ENCODE measurements at regions not wholly inside any gene's neighbourhood (a gene's known extent, or its start where the extent isn't known, plus 50 kb on each side); places are given as distances from the start of the nearest gene placed in this dataset.

DNA sequence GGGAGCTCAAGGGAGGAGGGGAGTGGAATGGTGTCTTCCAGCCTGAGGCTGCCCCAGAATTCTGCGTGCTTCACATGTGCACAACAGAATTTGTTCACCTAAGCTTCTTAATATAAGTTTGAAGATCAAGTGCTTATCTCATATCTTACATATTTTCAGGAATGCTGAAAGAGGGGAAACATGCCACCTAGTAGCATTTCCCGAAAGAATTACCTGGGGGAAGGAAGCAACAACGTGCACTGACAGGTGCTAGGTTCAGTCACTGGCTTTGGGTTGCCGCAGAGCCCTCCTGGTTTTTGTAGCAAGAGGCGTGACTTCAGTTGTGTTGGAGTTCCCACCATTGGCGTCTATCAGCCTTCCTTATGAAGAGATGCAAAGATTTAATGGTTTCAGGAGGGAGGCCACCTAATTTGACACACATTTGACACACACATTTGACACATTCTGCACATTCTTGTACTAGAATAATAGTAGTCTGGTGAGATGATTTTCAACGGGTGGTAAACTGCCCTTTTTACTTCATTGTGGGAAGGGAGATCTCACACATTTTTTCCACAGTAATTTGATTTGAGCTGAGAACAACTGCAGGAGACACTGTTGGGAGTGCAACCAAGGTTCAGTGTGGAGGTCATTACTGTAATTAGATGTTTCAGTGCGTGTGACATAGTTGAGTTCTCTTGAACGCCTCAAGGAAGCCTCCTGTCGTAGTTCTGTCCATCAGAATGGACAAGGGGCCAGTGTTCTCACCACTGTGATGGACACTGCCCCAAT lies 481.3 kb downstream of the CCDC171 start:
- Histone ChIP-seq H3K9me3 (ENCODE audit: control insufficient read depth, low read length) (peaks cover 5% of the 10 kb centered on the region), H3K36me3 (ENCODE audit: control insufficient read depth, insufficient read depth, low read length) (no peaks in the 10 kb centered on the region), H3K4me1 (ENCODE audit: control insufficient read depth, insufficient read depth, low read length, poor library complexity, severe bottlenecking) (peaks cover 12% of the 10 kb centered on the region), H3K4me3 (ENCODE audit: extremely low read depth, insufficient read depth, low read length, poor library complexity, severe bottlenecking) (no peak overlapping the region), H3K27ac (ENCODE audit: low read depth, low read length, severe bottlenecking) (no peak overlapping the region)
- WGBS, 2 experiments (ENCODE audit: insufficient coverage in 2 of 2): 93 to 96% methylated on average over 7 of the region's 10 CpGs

DNA sequence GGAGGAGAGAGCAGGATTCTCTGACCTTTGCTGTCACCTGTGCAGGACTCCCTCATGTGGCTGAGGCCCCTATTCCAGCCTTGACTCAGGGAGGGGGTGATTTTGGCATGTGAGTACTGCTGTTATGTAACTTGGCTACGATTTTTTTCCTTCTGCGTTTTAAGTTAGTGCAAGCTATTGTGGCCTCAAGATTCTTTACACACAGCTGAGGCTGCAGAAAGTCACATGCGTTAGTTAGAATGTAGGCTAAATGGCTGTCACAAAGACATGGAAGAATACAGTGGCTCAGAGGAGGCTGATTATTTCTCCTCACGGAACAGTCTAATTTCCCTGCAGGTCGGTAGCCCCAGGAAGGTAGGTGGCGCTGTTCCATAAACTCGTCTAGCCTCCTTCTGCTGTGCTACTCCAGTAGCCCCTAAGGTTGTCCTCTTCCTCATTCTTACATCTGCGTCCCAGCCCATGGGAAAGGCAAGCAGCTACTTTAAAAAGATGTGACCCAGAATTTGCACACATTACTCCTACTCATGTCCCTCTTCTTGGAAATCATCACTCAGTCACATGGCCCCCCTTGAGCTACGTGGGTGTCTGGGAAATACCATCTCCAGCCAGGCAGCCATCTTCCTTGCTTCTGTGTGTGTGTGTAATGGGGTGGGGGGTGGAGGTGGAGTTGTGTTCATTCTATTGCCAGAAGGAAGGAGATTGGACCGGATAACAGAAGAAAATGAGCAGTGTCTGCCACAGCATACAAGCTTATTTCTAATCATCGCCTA lies 486.6 kb downstream of the CCDC171 start:
- Histone ChIP-seq H3K9me3 (ENCODE audit: control insufficient read depth, low read length) (no peaks in the 10 kb centered on the region), H3K36me3 (ENCODE audit: control insufficient read depth, insufficient read depth, low read length) (no peaks in the 10 kb centered on the region), H3K4me3 (ENCODE audit: extremely low read depth, insufficient read depth, low read length, poor library complexity, severe bottlenecking) (no peak overlapping the region), H3K27ac (ENCODE audit: low read depth, low read length, severe bottlenecking) (peak overlapping the region; percentile 3), H3K4me1 (ENCODE audit: control insufficient read depth, insufficient read depth, low read length, poor library complexity, severe bottlenecking) (no peaks in the 10 kb centered on the region)
- 69 to 70% methylated on average over 6 to 9 of the region's 11 CpGs for WGBS, 2 experiments (ENCODE audit: insufficient coverage in 2 of 2)

DNA sequence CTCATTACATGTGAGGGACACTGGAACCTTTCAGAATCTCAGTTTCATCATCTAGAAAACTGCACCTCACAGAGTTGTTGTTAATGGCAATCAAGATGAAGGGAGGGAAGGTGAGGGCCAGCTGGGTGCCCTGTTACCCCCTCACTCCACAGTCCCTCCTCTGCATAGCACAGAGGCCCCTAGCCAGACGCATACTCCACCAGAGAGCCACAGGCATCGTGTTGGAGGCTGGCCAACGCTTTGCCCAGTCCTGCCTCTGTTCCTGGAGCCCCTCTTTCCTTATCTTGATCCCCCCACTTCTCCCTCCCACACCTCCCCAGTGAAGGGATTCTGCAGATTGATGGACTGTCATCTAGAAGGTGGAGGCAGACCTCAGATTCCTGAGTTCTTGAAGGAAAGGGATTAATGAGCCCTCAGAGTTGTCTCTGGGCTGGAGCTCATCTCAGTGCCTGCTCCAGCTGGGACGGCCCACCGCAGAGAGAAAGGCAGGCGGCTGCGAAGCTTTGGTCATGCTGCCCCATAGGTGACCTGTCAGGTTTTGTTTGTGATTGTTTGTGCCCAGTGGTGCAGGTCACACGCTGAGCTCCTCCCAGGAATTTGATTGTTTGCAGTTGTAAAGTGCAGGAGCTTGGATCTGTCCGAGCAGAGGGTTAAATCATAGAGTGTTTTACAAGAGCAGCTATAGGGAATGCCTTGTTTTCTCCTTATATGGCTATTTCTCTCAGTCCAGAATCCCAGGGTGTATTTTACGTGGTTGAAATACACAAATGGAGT lies 487.3 kb downstream of the CCDC171 start:
- Histone ChIP-seq H3K27ac (ENCODE audit: low read depth, low read length, severe bottlenecking) (peak overlapping the region; percentile 3), H3K4me3 (ENCODE audit: extremely low read depth, insufficient read depth, low read length, poor library complexity, severe bottlenecking) (no peak overlapping the region), H3K36me3 (ENCODE audit: control insufficient read depth, insufficient read depth, low read length) (no peaks in the 10 kb centered on the region), H3K9me3 (ENCODE audit: control insufficient read depth, low read length) (no peaks in the 10 kb centered on the region), H3K4me1 (ENCODE audit: control insufficient read depth, insufficient read depth, low read length, poor library complexity, severe bottlenecking) (no peaks in the 10 kb centered on the region)
- WGBS, 2 experiments (ENCODE audit: insufficient coverage in 2 of 2): 10 to 43% methylated on average over 3 to 8 of the region's 10 CpGs

DNA sequence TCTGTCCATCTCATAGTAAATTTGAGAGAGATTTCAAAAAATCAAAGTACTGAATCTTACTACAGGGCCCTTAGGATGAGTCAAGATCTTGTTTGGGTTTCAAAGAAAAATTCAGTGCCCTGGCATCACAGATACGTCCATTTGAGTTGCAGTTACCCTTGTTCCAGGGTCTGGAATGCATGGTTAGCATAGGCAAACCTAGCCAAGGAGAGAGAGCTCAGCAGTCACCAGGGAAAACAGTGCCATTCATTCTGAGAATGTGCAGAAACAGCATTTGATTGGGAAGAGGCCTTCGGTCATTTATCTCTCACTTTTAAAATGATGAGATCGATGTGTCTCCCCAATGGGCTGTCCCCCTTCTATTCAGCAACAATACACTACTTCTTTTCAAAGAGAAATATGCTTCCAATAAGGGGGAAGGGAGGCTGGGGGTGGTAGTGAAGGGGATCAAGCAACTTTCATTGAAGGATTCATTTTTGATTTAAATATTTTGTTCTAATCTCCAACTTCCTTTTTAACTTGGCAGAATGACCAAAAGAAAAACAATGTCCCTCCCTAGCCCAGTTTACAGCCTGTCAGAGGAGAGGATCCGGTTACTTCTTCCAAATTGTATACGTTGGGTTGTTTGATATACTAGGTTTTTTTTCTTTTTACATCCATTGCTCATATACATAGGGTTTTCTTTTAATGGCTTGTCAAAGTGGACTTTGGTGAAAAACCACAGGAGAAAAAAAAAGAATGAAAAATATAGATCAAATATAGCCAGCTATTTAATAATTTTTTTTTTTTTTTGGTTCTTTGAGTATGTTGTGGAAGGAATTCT lies 491.1 kb downstream of the CCDC171 start:
- WGBS, 2 experiments (ENCODE audit: insufficient coverage in 2 of 2): 80 to 86% methylated on average over 1 of the region's 5 CpGs
- Histone ChIP-seq H3K27ac (ENCODE audit: low read depth, low read length, severe bottlenecking) (no peak overlapping the region), H3K36me3 (ENCODE audit: control insufficient read depth, insufficient read depth, low read length) (no peaks in the 10 kb centered on the region)

DNA sequence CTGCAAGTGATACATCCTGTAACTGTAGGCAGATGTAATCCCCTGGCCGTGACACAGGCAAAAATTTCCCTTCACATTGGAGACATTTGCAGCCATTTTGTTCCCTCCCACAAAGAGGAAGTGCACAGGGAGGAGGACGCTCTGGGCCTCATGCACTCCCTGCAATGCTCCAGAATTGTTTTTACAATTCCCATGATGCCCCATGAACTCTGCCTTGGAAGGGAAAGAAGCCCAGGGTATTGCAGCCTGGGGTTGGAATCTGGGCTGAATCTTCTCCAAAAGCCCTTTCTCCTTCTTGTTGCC lies 491.7 kb downstream of the CCDC171 start:
- no peak overlapping the region for H3K27ac ChIP-seq (ENCODE audit: low read depth, low read length, severe bottlenecking)
- H3K9me3 ChIP-seq (ENCODE audit: control insufficient read depth, low read length): no peaks in the 10 kb centered on the region
- WGBS, 2 experiments (ENCODE audit: insufficient coverage in 2 of 2): 80% methylated on average over 1 of the region's 2 CpGs; no CpG with 5 or more reads in 1 of the 2 experiments
- H3K4me1 ChIP-seq (ENCODE audit: control insufficient read depth, insufficient read depth, low read length, poor library complexity, severe bottlenecking): no peaks in the 10 kb centered on the region
- no peak overlapping the region for H3K4me3 ChIP-seq (ENCODE audit: extremely low read depth, insufficient read depth, low read length, poor library complexity, severe bottlenecking)
- H3K36me3 ChIP-seq (ENCODE audit: control insufficient read depth, insufficient read depth, low read length): no peaks in the 10 kb centered on the region

More for the DNA sequence above, 491.1 kb downstream of the CCDC171 start:
- Histone ChIP-seq H3K9me3 (ENCODE audit: control insufficient read depth, low read length) (no peaks in the 10 kb centered on the region), H3K4me3 (ENCODE audit: extremely low read depth, insufficient read depth, low read length, poor library complexity, severe bottlenecking) (no peak overlapping the region), H3K4me1 (ENCODE audit: control insufficient read depth, insufficient read depth, low read length, poor library complexity, severe bottlenecking) (no peaks in the 10 kb centered on the region)

DNA sequence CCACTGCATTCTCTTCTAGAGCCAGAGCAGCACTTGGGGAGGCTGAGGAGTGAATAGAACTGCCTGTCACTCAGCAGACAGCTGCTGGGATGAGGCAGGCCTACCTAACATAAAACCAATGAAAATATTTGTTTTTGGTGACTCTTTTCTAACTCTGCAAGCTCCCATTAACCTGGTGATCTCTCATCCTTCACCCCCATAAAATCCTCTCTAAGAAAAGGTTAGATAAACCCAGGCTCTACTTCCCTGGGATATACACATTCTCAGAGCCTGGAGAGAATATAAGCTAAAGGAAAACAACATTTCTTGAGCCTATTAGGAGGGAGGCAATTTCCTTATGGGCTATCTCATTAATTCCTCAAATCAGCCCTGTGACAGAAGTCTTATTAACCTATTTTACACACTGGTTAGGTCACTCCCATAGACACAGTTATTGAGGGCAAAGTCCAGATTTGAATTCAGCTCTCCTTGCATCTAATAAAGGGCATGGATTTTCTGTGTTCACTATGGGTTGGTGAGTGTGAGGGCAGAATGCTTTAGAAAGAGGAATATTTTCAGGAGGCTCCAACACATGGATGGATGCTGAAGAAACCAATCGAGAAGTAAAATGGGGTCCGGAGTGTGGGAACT lies 492.9 kb downstream of the CCDC171 start:
- Histone ChIP-seq H3K9me3 (ENCODE audit: control insufficient read depth, low read length) (no peaks in the 10 kb centered on the region), H3K4me3 (ENCODE audit: extremely low read depth, insufficient read depth, low read length, poor library complexity, severe bottlenecking) (no peak overlapping the region), H3K36me3 (ENCODE audit: control insufficient read depth, insufficient read depth, low read length) (no peaks in the 10 kb centered on the region), H3K27ac (ENCODE audit: low read depth, low read length, severe bottlenecking) (no peak overlapping the region), H3K4me1 (ENCODE audit: control insufficient read depth, insufficient read depth, low read length, poor library complexity, severe bottlenecking) (no peaks in the 10 kb centered on the region)
- WGBS, 2 experiments (ENCODE audit: insufficient coverage in 2 of 2): 88 to 93% methylated on average over 2 of the region's 2 CpGs

DNA sequence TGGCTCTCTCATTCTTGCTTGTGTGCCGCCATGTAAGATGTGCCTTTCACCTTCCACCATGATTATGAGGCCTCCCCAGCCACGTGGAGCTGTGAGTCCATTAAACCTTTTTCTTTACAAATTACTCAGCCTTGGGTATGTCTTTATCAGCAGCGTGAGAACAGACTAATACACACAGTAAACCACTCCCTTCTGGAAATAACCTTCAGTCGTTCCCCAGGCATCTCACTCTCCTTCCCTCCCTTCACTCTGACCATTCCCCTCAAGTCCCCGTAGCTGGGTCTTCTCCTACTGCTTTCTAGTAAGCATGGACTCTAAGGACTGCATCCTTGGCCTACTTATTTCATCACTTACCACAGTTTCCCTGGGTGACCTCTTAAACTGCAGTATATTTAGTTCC lies 493.9 kb downstream of the CCDC171 start:
- Histone ChIP-seq H3K27ac (ENCODE audit: low read depth, low read length, severe bottlenecking) (no peak overlapping the region), H3K4me1 (ENCODE audit: control insufficient read depth, insufficient read depth, low read length, poor library complexity, severe bottlenecking) (no peaks in the 10 kb centered on the region), H3K36me3 (ENCODE audit: control insufficient read depth, insufficient read depth, low read length) (no peaks in the 10 kb centered on the region), H3K9me3 (ENCODE audit: control insufficient read depth, low read length) (no peaks in the 10 kb centered on the region), H3K4me3 (ENCODE audit: extremely low read depth, insufficient read depth, low read length, poor library complexity, severe bottlenecking) (no peak overlapping the region)
- 66 to 70% methylated on average over 5 of the region's 5 CpGs for WGBS, 2 experiments (ENCODE audit: insufficient coverage in 2 of 2)

DNA sequence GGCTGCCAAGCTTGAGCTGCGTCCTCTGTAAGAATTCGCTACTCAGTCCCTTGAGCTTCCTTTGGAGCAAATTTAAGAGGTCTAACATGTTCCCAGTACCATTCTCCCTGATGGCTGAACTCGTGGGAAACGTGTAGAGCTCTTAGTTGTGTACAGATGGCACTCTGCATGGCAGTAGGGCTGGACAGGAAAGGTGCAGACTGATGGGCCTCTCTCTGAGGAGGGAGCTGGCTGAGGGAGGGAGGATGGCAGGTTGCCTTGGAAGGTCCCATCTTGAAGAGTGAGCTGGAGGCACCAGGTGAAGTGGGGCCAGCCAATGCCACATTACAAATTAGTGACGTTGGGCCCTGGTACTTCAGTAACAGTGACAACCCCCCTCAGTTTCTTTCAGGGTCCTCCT lies 495.3 kb downstream of the CCDC171 start:
- WGBS, 2 experiments (ENCODE audit: insufficient coverage in 2 of 2): 84 to 90% methylated on average over 3 to 5 of the region's 5 CpGs
- peaks cover 7% of the 10 kb centered on the region for H3K4me1 ChIP-seq (ENCODE audit: control insufficient read depth, insufficient read depth, low read length, poor library complexity, severe bottlenecking)
- H3K9me3 ChIP-seq (ENCODE audit: control insufficient read depth, low read length): no peaks in the 10 kb centered on the region
- H3K36me3 ChIP-seq (ENCODE audit: control insufficient read depth, insufficient read depth, low read length): no peaks in the 10 kb centered on the region
- no peak overlapping the region for H3K4me3 ChIP-seq (ENCODE audit: extremely low read depth, insufficient read depth, low read length, poor library complexity, severe bottlenecking)
- no peak overlapping the region for H3K27ac ChIP-seq (ENCODE audit: low read depth, low read length, severe bottlenecking)

DNA sequence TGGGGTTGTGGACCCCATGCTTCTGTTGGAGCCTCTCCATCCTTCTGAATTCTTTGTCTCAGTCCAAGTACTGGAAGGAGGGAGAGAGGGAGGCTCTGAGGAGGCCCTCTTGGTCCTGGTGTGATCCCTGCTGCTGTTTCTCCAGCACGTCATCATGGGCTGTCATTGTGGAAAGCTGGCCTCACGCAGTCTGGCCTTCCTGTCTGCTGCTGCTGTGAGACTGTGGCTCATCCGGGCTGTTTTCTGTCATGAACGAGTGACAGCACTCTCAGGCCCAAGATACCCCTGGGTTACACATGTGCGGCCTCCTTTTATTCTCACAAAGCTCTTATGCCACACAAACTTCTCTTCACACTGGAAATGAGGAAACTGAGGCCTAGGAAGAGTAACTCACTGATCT lies 499.3 kb downstream of the CCDC171 start:
- WGBS, 2 experiments (ENCODE audit: insufficient coverage in 2 of 2): 88 to 100% methylated on average over 1 to 4 of the region's 5 CpGs
- Histone ChIP-seq H3K9me3 (ENCODE audit: control insufficient read depth, low read length) (no peaks in the 10 kb centered on the region), H3K4me3 (ENCODE audit: extremely low read depth, insufficient read depth, low read length, poor library complexity, severe bottlenecking) (no peak overlapping the region), H3K27ac (ENCODE audit: low read depth, low read length, severe bottlenecking) (peak overlapping the region; percentile 62), H3K36me3 (ENCODE audit: control insufficient read depth, insufficient read depth, low read length) (no peaks in the 10 kb centered on the region), H3K4me1 (ENCODE audit: control insufficient read depth, insufficient read depth, low read length, poor library complexity, severe bottlenecking) (peaks cover 7% of the 10 kb centered on the region)
